ENCODE measurements at regions not wholly inside any gene's neighbourhood (a gene's known extent, or its start where the extent isn't known, plus 50 kb on each side); places are given as distances from the start of the nearest gene placed in this dataset.

GRCh38 chr2:48126162-48126561 lies 188.3 kb upstream of the FOXN2 start:
- Histone ChIP-seq H3K27ac (no peak overlapping the region), H3K9me3 (no peaks in the 10 kb centered on the region), H3K27me3 (no peaks in the 10 kb centered on the region), H3K36me3 (no peaks in the 10 kb centered on the region), H3K4me1 (no peaks in the 10 kb centered on the region), H3K4me3 (replicated peaks in 1 of 3) (no peak overlapping the region)
- WGBS, 2 donors = 52 to 54% methylated on average over 3 of the region's 3 CpGs
- intact Hi-C loops (cut with DNase I) = no loop called here
- TF ChIP-seq POLR2A (IDR thresholded peaks at IDR 0.05) = no peak
- TF ChIP-seq, protein P1, sequence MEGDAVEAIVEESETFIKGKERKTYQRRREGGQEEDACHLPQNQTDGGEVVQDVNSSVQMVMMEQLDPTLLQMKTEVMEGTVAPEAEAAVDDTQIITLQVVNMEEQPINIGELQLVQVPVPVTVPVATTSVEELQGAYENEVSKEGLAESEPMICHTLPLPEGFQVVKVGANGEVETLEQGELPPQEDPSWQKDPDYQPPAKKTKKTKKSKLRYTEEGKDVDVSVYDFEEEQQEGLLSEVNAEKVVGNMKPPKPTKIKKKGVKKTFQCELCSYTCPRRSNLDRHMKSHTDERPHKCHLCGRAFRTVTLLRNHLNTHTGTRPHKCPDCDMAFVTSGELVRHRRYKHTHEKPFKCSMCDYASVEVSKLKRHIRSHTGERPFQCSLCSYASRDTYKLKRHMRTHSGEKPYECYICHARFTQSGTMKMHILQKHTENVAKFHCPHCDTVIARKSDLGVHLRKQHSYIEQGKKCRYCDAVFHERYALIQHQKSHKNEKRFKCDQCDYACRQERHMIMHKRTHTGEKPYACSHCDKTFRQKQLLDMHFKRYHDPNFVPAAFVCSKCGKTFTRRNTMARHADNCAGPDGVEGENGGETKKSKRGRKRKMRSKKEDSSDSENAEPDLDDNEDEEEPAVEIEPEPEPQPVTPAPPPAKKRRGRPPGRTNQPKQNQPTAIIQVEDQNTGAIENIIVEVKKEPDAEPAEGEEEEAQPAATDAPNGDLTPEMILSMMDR (IDR thresholded peaks at IDR 0.05) = no peak
- DNase-seq = peak; percentile 49 to 68

DNA sequence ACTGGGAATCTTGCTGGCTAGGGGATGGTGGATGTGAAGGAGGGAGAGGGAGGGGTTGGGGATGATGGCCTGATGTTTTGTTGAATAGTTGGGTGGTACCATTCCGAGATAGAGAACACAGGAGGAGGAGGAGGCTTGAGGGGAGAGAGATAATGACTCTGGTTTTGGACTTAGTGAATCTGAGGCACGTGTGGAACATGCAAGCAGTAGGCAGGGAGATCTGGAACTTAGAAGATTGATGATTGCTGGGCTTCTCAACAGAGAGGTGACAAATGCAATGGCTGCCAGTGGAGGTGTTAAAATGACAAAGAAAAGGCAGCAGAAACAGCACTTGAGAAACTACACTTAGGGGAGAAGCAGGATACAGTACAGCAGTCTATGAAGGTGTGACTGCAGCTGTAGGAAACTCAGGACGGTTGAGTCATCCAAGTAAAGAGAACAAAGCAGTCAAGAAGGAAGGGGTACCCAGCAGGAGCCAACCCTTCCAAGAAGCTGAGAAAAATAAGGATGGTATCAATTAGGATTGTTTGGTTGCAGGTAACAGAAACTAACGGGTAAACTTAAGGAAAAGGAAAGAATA lies 186.8 kb upstream of the FOXN2 start:
- Histone ChIP-seq H3K27ac (no peak overlapping the region), H3K27me3 (no peaks in the 10 kb centered on the region), H3K4me3 (replicated peaks in 1 of 3) (no peak overlapping the region), H3K9me3 (no peaks in the 10 kb centered on the region), H3K4me1 (no peaks in the 10 kb centered on the region), H3K36me3 (no peaks in the 10 kb centered on the region)
- intact Hi-C loops (cut with DNase I) = no loop called here
- no peak for TF ChIP-seq POLR2A (IDR thresholded peaks at IDR 0.05)
- TF ChIP-seq, protein P1 (IDR thresholded peaks at IDR 0.05) = no peak
- DNase-seq = no peak
- 73 to 75% methylated on average over 4 of the region's 4 CpGs for WGBS, 2 donors

- H3K36me3 ChIP-seq = no peaks in the 10 kb centered on the region
- H3K27me3 ChIP-seq = no peaks in the 10 kb centered on the region
- no peaks in the 10 kb centered on the region for H3K9me3 ChIP-seq
- H3K4me3 ChIP-seq (replicated peaks in 1 of 3) = no peak overlapping the region
- TF ChIP-seq, protein P1 (IDR thresholded peaks at IDR 0.05) = no peak
- no peak for DNase-seq
- 85 to 93% methylated on average over 1 of the region's 1 CpG for WGBS, 2 donors
- no peak overlapping the region for H3K27ac ChIP-seq
- intact Hi-C loops (cut with DNase I) = no loop called here
- H3K4me1 ChIP-seq = no peaks in the 10 kb centered on the region
Measured at GRCh38 chr2:48129293-48129950, 185.1 kb upstream of the FOXN2 start.

GRCh38 chr2:48131539-48132270 lies 182.8 kb upstream of the FOXN2 start:
- intact Hi-C loops (cut with DNase I) = no loop called here
- Histone ChIP-seq H3K9me3 (no peaks in the 10 kb centered on the region), H3K4me1 (no peaks in the 10 kb centered on the region), H3K36me3 (no peaks in the 10 kb centered on the region), H3K27me3 (no peaks in the 10 kb centered on the region), H3K4me3 (replicated peaks in 1 of 3) (no peak overlapping the region), H3K27ac (no peak overlapping the region)
- 63 to 71% methylated on average over 6 of the region's 6 CpGs for WGBS, 2 donors
- TF ChIP-seq, protein P1 (IDR thresholded peaks at IDR 0.05) = no peak
- no peak for TF ChIP-seq POLR2A (IDR thresholded peaks at IDR 0.05)
- no peak for DNase-seq

GRCh38 chr2:48132271-48132625 lies 182.2 kb upstream of the FOXN2 start:
- H3K4me1 ChIP-seq = no peaks in the 10 kb centered on the region
- no peak for DNase-seq
- WGBS, 2 donors = 83 to 86% methylated on average over 7 of the region's 7 CpGs
- TF ChIP-seq POLR2A (IDR thresholded peaks at IDR 0.05) = no peak
- TF ChIP-seq, protein P1 (IDR thresholded peaks at IDR 0.05) = no peak
- no peaks in the 10 kb centered on the region for H3K27me3 ChIP-seq
- no peak overlapping the region for H3K4me3 ChIP-seq (replicated peaks in 1 of 3)
- intact Hi-C loops (cut with DNase I) = no loop called here
- no peaks in the 10 kb centered on the region for H3K9me3 ChIP-seq
- no peaks in the 10 kb centered on the region for H3K36me3 ChIP-seq
- H3K27ac ChIP-seq = no peak overlapping the region
